Karpas-422 (cell line): ENCODE measurements at regions not wholly inside any gene's neighbourhood (a gene's known extent, or its start where the extent isn't known, plus 50 kb on each side); places are given as distances from the start of the nearest gene placed in this dataset.
A peak's percentile ranks its signal among the peaks of the same experiment; 100 is the strongest.

ENCODE experiments used
- DNase-seq: peaks from one replicate; pipeline ENCODE4 v3.0.0-alpha.2; 2015
- H2AFZ ChIP-seq: fragments of 200-600 bp; sonication (generic); 2 replicates; pipeline ENCODE4 v1.6.1; 2014; ENCODE audit warnings: antibody characterized with exemption, low read length, mixed read lengths
- H3K27ac ChIP-seq: fragments of 200-600 bp; sonication (generic); 2 replicates; pipeline ENCODE4 v1.5.1; 2014; ENCODE audit warnings: mild to moderate bottlenecking, low read length, moderate library complexity
- H3K27me3 ChIP-seq: fragments of 200-600 bp; sonication (generic); 2 replicates; pipeline ENCODE4 v1.6.1; 2014; ENCODE audit warnings: low read length, mixed read lengths
- H3K36me3 ChIP-seq: fragments of 200-600 bp; sonication (generic); 2 replicates; pipeline ENCODE4 v1.6.1; 2014; ENCODE audit warnings: low read length, mixed read lengths; ENCODE audit not compliant: insufficient read depth
- H3K4me1 ChIP-seq: fragments of 200-600 bp; sonication (generic); 2 replicates; pipeline ENCODE4 v1.6.1; 2014; ENCODE audit warnings: mild to moderate bottlenecking, low read length, mixed read lengths
- H3K4me2 ChIP-seq: fragments of 200-600 bp; sonication (generic); 2 replicates; pipeline ENCODE4 v1.6.1; 2014; ENCODE audit warnings: low read length, low read depth, mild to moderate bottlenecking; ENCODE audit not compliant: poor library complexity, severe bottlenecking
- H3K4me3 ChIP-seq: fragments of 200-600 bp; sonication (generic); 2 replicates; pipeline ENCODE4 v1.5.1; 2014; ENCODE audit warnings: mild to moderate bottlenecking, antibody characterized with exemption, low read length, mixed read lengths
- H3K79me2 ChIP-seq: fragments of 200-600 bp; sonication (generic); 2 replicates; pipeline ENCODE4 v1.6.1; 2014; ENCODE audit warnings: mild to moderate bottlenecking, low read length, mixed read lengths
- H3K9ac ChIP-seq: fragments of 200-600 bp; sonication (generic); 2 replicates; pipeline ENCODE4 v1.6.0; 2014; ENCODE audit warnings: low read length
- H3K9me2 ChIP-seq: fragments of 200-600 bp; sonication (generic), shearing (Covaris generic); replicated peaks from 2 replicates; pipeline ENCODE4 v1.6.0; 2014; ENCODE audit warnings: mild to moderate bottlenecking, low read length, moderate library complexity; ENCODE audit not compliant: insufficient read depth
- H3K9me3 ChIP-seq: fragments of 300-700, 200-600 bp; sonication (generic); 2 replicates; pipeline ENCODE4 v1.6.1; 2014; ENCODE audit warnings: low read length, mixed read lengths
- H4K20me1 ChIP-seq: fragments of 200-600 bp; sonication (generic); 2 replicates; pipeline ENCODE4 v1.6.1; 2014; ENCODE audit warnings: mild to moderate bottlenecking, antibody characterized with exemption, low read length, low read depth; ENCODE audit not compliant: insufficient read depth

- Histone ChIP-seq H3K79me2 (no peaks in the 10 kb centered on the region), H4K20me1 (no peaks in the 10 kb centered on the region), H3K4me2 (no peak overlapping the region), H3K4me1 (peaks cover 15% of the 10 kb centered on the region), H3K9ac (no peak overlapping the region), H2AFZ (no peak overlapping the region), H3K9me2 (no peaks in the 10 kb centered on the region), H3K9me3 (peaks cover 9% of the 10 kb centered on the region; the same call in 1 of the 2 replicates), H3K4me3 (no peak overlapping the region), H3K27me3 (no peaks in the 10 kb centered on the region), H3K27ac (no peak overlapping the region), H3K36me3 (no peaks in the 10 kb centered on the region; the same call in 1 of the 2 replicates)
- DNase-seq = no peak
These were observed 400.0 kb upstream of the AUTS2 start for GRCh38 chr7:69198250-69198649.

GRCh38 chr7:69199041-69199440 is 399.2 kb upstream of the AUTS2 start:
- Histone ChIP-seq H3K4me1 (peaks cover 21% of the 10 kb centered on the region), H3K79me2 (no peaks in the 10 kb centered on the region), H2AFZ (peak overlapping the region; percentile 78), H3K27ac (peak overlapping the region; percentile 61), H3K4me2 (no peak overlapping the region), H4K20me1 (no peaks in the 10 kb centered on the region), H3K27me3 (no peaks in the 10 kb centered on the region), H3K9ac (no peak overlapping the region), H3K9me2 (no peaks in the 10 kb centered on the region), H3K36me3 (no peaks in the 10 kb centered on the region; the same call in 1 of the 2 replicates), H3K4me3 (peak overlapping the region; percentile 21; the same call in 1 of the 2 replicates), H3K9me3 (peaks cover 9% of the 10 kb centered on the region; the same call in 1 of the 2 replicates)
- DNase-seq = peak; percentile 64

- Histone ChIP-seq H3K4me3 (peak overlapping the region; percentile 21; the same call in 1 of the 2 replicates), H3K27ac (peak overlapping the region; percentile 61), H3K36me3 (no peaks in the 10 kb centered on the region; the same call in 1 of the 2 replicates), H3K9me3 (peaks cover 9% of the 10 kb centered on the region; the same call in 1 of the 2 replicates), H3K9ac (no peak overlapping the region), H3K9me2 (no peaks in the 10 kb centered on the region), H3K4me1 (peaks cover 26% of the 10 kb centered on the region), H4K20me1 (no peaks in the 10 kb centered on the region), H2AFZ (peak overlapping the region; percentile 78), H3K4me2 (no peak overlapping the region), H3K27me3 (no peaks in the 10 kb centered on the region), H3K79me2 (no peaks in the 10 kb centered on the region)
- DNase-seq = no peak
These were observed 398.6 kb upstream of the AUTS2 start for GRCh38 chr7:69199661-69200060.

- Histone ChIP-seq H4K20me1 (no peaks in the 10 kb centered on the region), H3K36me3 (no peaks in the 10 kb centered on the region; the same call in 1 of the 2 replicates), H3K4me3 (no peak overlapping the region), H3K9ac (no peak overlapping the region; the same call in 1 of the 2 replicates), H3K9me2 (no peaks in the 10 kb centered on the region), H3K79me2 (no peaks in the 10 kb centered on the region), H2AFZ (0 out of 2 replicates have a peak overlapping the region, but pooled peaks have one; percentile 24), H3K4me2 (no peak overlapping the region), H3K9me3 (peaks cover 6% of the 10 kb centered on the region; the same call in 1 of the 2 replicates), H3K27me3 (no peaks in the 10 kb centered on the region), H3K4me1 (peaks cover 67% of the 10 kb centered on the region), H3K27ac (peak overlapping the region; percentile 93)
- DNase-seq = no peak
These were observed 394.4 kb upstream of the AUTS2 start for GRCh38 chr7:69203871-69204270.

- no peak overlapping the region for H3K9ac ChIP-seq
- H3K79me2 ChIP-seq = no peaks in the 10 kb centered on the region
- DNase-seq = no peak
- H3K4me3 ChIP-seq = no peak overlapping the region
- H3K36me3 ChIP-seq = no peaks in the 10 kb centered on the region
- H4K20me1 ChIP-seq = no peaks in the 10 kb centered on the region
- H3K27ac ChIP-seq = peak overlapping the region; percentile 93
- no peaks in the 10 kb centered on the region for H3K27me3 ChIP-seq
- H2AFZ ChIP-seq = peak overlapping the region; percentile 44
- H3K4me1 ChIP-seq = peaks cover 75% of the 10 kb centered on the region
- H3K4me2 ChIP-seq = no peak overlapping the region
- 0 out of 2 replicates have a peak, but pooled peaks cover under 1% of the 10 kb centered on the region for H3K9me3 ChIP-seq
- no peaks in the 10 kb centered on the region for H3K9me2 ChIP-seq
These were observed 393.3 kb upstream of the AUTS2 start for GRCh38 chr7:69204943-69205342.

- Histone ChIP-seq H2AFZ (peak overlapping the region; percentile 73; the same call in 1 of the 2 replicates), H3K4me3 (no peak overlapping the region), H3K9ac (no peak overlapping the region), H3K9me2 (no peaks in the 10 kb centered on the region), H4K20me1 (no peaks in the 10 kb centered on the region), H3K4me1 (peaks cover 81% of the 10 kb centered on the region), H3K4me2 (no peak overlapping the region), H3K27ac (peak overlapping the region; percentile 93), H3K27me3 (no peaks in the 10 kb centered on the region), H3K36me3 (no peaks in the 10 kb centered on the region), H3K9me3 (no peaks in the 10 kb centered on the region), H3K79me2 (no peaks in the 10 kb centered on the region)
- no peak for DNase-seq
These were observed 392.7 kb upstream of the AUTS2 start for GRCh38 chr7:69205581-69205980.

GRCh38 chr7:69208276-69208675 is 390.0 kb upstream of the AUTS2 start:
- Histone ChIP-seq H3K4me1 (peaks cover 96% of the 10 kb centered on the region), H3K9ac (peak overlapping the region; percentile 58), H3K27me3 (no peaks in the 10 kb centered on the region), H3K27ac (peak overlapping the region; percentile 93), H2AFZ (no peak overlapping the region), H3K36me3 (no peaks in the 10 kb centered on the region), H3K9me3 (no peaks in the 10 kb centered on the region), H3K9me2 (no peaks in the 10 kb centered on the region), H3K79me2 (no peaks in the 10 kb centered on the region), H4K20me1 (no peaks in the 10 kb centered on the region), H3K4me3 (peak overlapping the region; percentile 40), H3K4me2 (peak overlapping the region; percentile 66)
- DNase-seq = peak; percentile 71

GRCh38 chr7:69208848-69209247 is 389.4 kb upstream of the AUTS2 start:
- no peaks in the 10 kb centered on the region for H3K27me3 ChIP-seq
- peak overlapping the region; percentile 40 for H3K4me3 ChIP-seq
- H4K20me1 ChIP-seq = no peaks in the 10 kb centered on the region
- no peak overlapping the region for H2AFZ ChIP-seq
- no peaks in the 10 kb centered on the region for H3K36me3 ChIP-seq
- DNase-seq = peak; percentile 94
- H3K9me3 ChIP-seq = no peaks in the 10 kb centered on the region
- peak overlapping the region; percentile 66 for H3K4me2 ChIP-seq
- H3K9me2 ChIP-seq = no peaks in the 10 kb centered on the region
- H3K9ac ChIP-seq = peak overlapping the region; percentile 58
- peaks cover 97% of the 10 kb centered on the region for H3K4me1 ChIP-seq
- peak overlapping the region; percentile 93 for H3K27ac ChIP-seq
- H3K79me2 ChIP-seq = no peaks in the 10 kb centered on the region
